ENCODE measurements at regions not wholly inside any gene's neighbourhood (a gene's known extent, or its start where the extent isn't known, plus 50 kb on each side); places are given as distances from the start of the nearest gene placed in this dataset.

GRCh38 chr6:91539456-91539855, 952.6 kb upstream of the MAP3K7 start:
- Histone ChIP-seq H3K4me1 (ENCODE audit: control insufficient read depth, insufficient read depth, low read length) (no peaks in the 10 kb centered on the region), H3K9ac (ENCODE audit: low read depth, low read length) (no peak overlapping the region), H3K27me3 (ENCODE audit: control insufficient read depth, insufficient read depth, low read length) (no peaks in the 10 kb centered on the region), H3K27ac (ENCODE audit: low read depth, low read length) (no peak overlapping the region), H3K9me3 (ENCODE audit: control insufficient read depth, insufficient read depth, low read length) (peaks cover 3% of the 10 kb centered on the region; the same call in 1 of the 2 replicates), H3K36me3 (ENCODE audit: control insufficient read depth, insufficient read depth, low read length) (no peaks in the 10 kb centered on the region), H3K4me3 (ENCODE audit: low read depth, low read length) (no peak overlapping the region)

- Histone ChIP-seq H3K9ac (ENCODE audit: low read depth, low read length) (no peak overlapping the region), H3K27me3 (ENCODE audit: control insufficient read depth, insufficient read depth, low read length) (no peaks in the 10 kb centered on the region), H3K27ac (ENCODE audit: low read depth, low read length) (no peak overlapping the region), H3K9me3 (ENCODE audit: control insufficient read depth, insufficient read depth, low read length) (peaks cover 3% of the 10 kb centered on the region; the same call in 1 of the 2 replicates), H3K4me1 (ENCODE audit: control insufficient read depth, insufficient read depth, low read length) (no peaks in the 10 kb centered on the region), H3K36me3 (ENCODE audit: control insufficient read depth, insufficient read depth, low read length) (no peaks in the 10 kb centered on the region), H3K4me3 (ENCODE audit: low read depth, low read length) (no peak overlapping the region)
These were observed 951.8 kb upstream of the MAP3K7 start for GRCh38 chr6:91538622-91539021.

- Histone ChIP-seq H3K4me1 (ENCODE audit: control insufficient read depth, insufficient read depth, low read length) (no peaks in the 10 kb centered on the region), H3K4me3 (ENCODE audit: low read depth, low read length) (no peak overlapping the region), H3K36me3 (ENCODE audit: control insufficient read depth, insufficient read depth, low read length) (no peaks in the 10 kb centered on the region), H3K27me3 (ENCODE audit: control insufficient read depth, insufficient read depth, low read length) (no peaks in the 10 kb centered on the region), H3K27ac (ENCODE audit: low read depth, low read length) (no peak overlapping the region), H3K9me3 (ENCODE audit: control insufficient read depth, insufficient read depth, low read length) (peaks cover 3% of the 10 kb centered on the region; the same call in 1 of the 2 replicates), H3K9ac (ENCODE audit: low read depth, low read length) (no peak overlapping the region)
These were observed 947.7 kb upstream of the MAP3K7 start for GRCh38 chr6:91534614-91535013.

- Histone ChIP-seq H3K4me1 (ENCODE audit: control insufficient read depth, insufficient read depth, low read length) (no peaks in the 10 kb centered on the region), H3K36me3 (ENCODE audit: control insufficient read depth, insufficient read depth, low read length) (no peaks in the 10 kb centered on the region), H3K9ac (ENCODE audit: low read depth, low read length) (no peak overlapping the region), H3K27ac (ENCODE audit: low read depth, low read length) (no peak overlapping the region), H3K4me3 (ENCODE audit: low read depth, low read length) (no peak overlapping the region), H3K9me3 (ENCODE audit: control insufficient read depth, insufficient read depth, low read length) (no peaks in the 10 kb centered on the region), H3K27me3 (ENCODE audit: control insufficient read depth, insufficient read depth, low read length) (no peaks in the 10 kb centered on the region)
These were observed 936.6 kb upstream of the MAP3K7 start for GRCh38 chr6:91523511-91523910.

- H3K4me3 ChIP-seq (ENCODE audit: low read depth, low read length): no peak overlapping the region
- H3K9ac ChIP-seq (ENCODE audit: low read depth, low read length): no peak overlapping the region
- no peaks in the 10 kb centered on the region for H3K9me3 ChIP-seq (ENCODE audit: control insufficient read depth, insufficient read depth, low read length)
- H3K36me3 ChIP-seq (ENCODE audit: control insufficient read depth, insufficient read depth, low read length): no peaks in the 10 kb centered on the region
- H3K27ac ChIP-seq (ENCODE audit: low read depth, low read length): no peak overlapping the region
- H3K4me1 ChIP-seq (ENCODE audit: control insufficient read depth, insufficient read depth, low read length): no peaks in the 10 kb centered on the region
- H3K27me3 ChIP-seq (ENCODE audit: control insufficient read depth, insufficient read depth, low read length): no peaks in the 10 kb centered on the region
These were observed 935.1 kb upstream of the MAP3K7 start for GRCh38 chr6:91521999-91522398.

- H3K4me3 ChIP-seq (ENCODE audit: low read depth, low read length): no peak overlapping the region
- H3K36me3 ChIP-seq (ENCODE audit: control insufficient read depth, insufficient read depth, low read length): no peaks in the 10 kb centered on the region
- no peak overlapping the region for H3K27ac ChIP-seq (ENCODE audit: low read depth, low read length)
- no peaks in the 10 kb centered on the region for H3K9me3 ChIP-seq (ENCODE audit: control insufficient read depth, insufficient read depth, low read length)
- H3K9ac ChIP-seq (ENCODE audit: low read depth, low read length): no peak overlapping the region
- no peaks in the 10 kb centered on the region for H3K4me1 ChIP-seq (ENCODE audit: control insufficient read depth, insufficient read depth, low read length)
- H3K27me3 ChIP-seq (ENCODE audit: control insufficient read depth, insufficient read depth, low read length): no peaks in the 10 kb centered on the region
These were observed 922.8 kb upstream of the MAP3K7 start for GRCh38 chr6:91509711-91510110.

GRCh38 chr6:91509039-91509438, 922.2 kb upstream of the MAP3K7 start:
- Histone ChIP-seq H3K27me3 (ENCODE audit: control insufficient read depth, insufficient read depth, low read length) (no peaks in the 10 kb centered on the region), H3K27ac (ENCODE audit: low read depth, low read length) (no peak overlapping the region), H3K9ac (ENCODE audit: low read depth, low read length) (no peak overlapping the region)

GRCh38 chr6:91506509-91506908, 919.6 kb upstream of the MAP3K7 start:
- Histone ChIP-seq H3K27ac (ENCODE audit: low read depth, low read length) (no peak overlapping the region), H3K36me3 (ENCODE audit: control insufficient read depth, insufficient read depth, low read length) (no peaks in the 10 kb centered on the region), H3K4me1 (ENCODE audit: control insufficient read depth, insufficient read depth, low read length) (no peaks in the 10 kb centered on the region), H3K27me3 (ENCODE audit: control insufficient read depth, insufficient read depth, low read length) (no peaks in the 10 kb centered on the region), H3K4me3 (ENCODE audit: low read depth, low read length) (no peak overlapping the region), H3K9me3 (ENCODE audit: control insufficient read depth, insufficient read depth, low read length) (no peaks in the 10 kb centered on the region), H3K9ac (ENCODE audit: low read depth, low read length) (no peak overlapping the region)

More at GRCh38 chr6:91509039-91509438, 922.2 kb upstream of the MAP3K7 start:
- no peaks in the 10 kb centered on the region for H3K9me3 ChIP-seq (ENCODE audit: control insufficient read depth, insufficient read depth, low read length)
- H3K36me3 ChIP-seq (ENCODE audit: control insufficient read depth, insufficient read depth, low read length): no peaks in the 10 kb centered on the region
- no peaks in the 10 kb centered on the region for H3K4me1 ChIP-seq (ENCODE audit: control insufficient read depth, insufficient read depth, low read length)
- no peak overlapping the region for H3K4me3 ChIP-seq (ENCODE audit: low read depth, low read length)

GRCh38 chr6:91505199-91505598, 918.3 kb upstream of the MAP3K7 start:
- Histone ChIP-seq H3K4me3 (ENCODE audit: low read depth, low read length) (no peak overlapping the region), H3K36me3 (ENCODE audit: control insufficient read depth, insufficient read depth, low read length) (no peaks in the 10 kb centered on the region), H3K27ac (ENCODE audit: low read depth, low read length) (no peak overlapping the region), H3K9me3 (ENCODE audit: control insufficient read depth, insufficient read depth, low read length) (no peaks in the 10 kb centered on the region), H3K4me1 (ENCODE audit: control insufficient read depth, insufficient read depth, low read length) (no peaks in the 10 kb centered on the region), H3K27me3 (ENCODE audit: control insufficient read depth, insufficient read depth, low read length) (no peaks in the 10 kb centered on the region), H3K9ac (ENCODE audit: low read depth, low read length) (no peak overlapping the region)

GRCh38 chr6:91501930-91502329, 915.1 kb upstream of the MAP3K7 start:
- Histone ChIP-seq H3K27ac (ENCODE audit: low read depth, low read length) (no peak overlapping the region), H3K27me3 (ENCODE audit: control insufficient read depth, insufficient read depth, low read length) (no peaks in the 10 kb centered on the region), H3K36me3 (ENCODE audit: control insufficient read depth, insufficient read depth, low read length) (no peaks in the 10 kb centered on the region), H3K9me3 (ENCODE audit: control insufficient read depth, insufficient read depth, low read length) (no peaks in the 10 kb centered on the region), H3K9ac (ENCODE audit: low read depth, low read length) (no peak overlapping the region), H3K4me3 (ENCODE audit: low read depth, low read length) (no peak overlapping the region), H3K4me1 (ENCODE audit: control insufficient read depth, insufficient read depth, low read length) (no peaks in the 10 kb centered on the region)

- Histone ChIP-seq H3K9me3 (ENCODE audit: control insufficient read depth, insufficient read depth, low read length) (no peaks in the 10 kb centered on the region), H3K27ac (ENCODE audit: low read depth, low read length) (no peak overlapping the region), H3K9ac (ENCODE audit: low read depth, low read length) (no peak overlapping the region), H3K4me1 (ENCODE audit: control insufficient read depth, insufficient read depth, low read length) (no peaks in the 10 kb centered on the region), H3K4me3 (ENCODE audit: low read depth, low read length) (no peak overlapping the region), H3K27me3 (ENCODE audit: control insufficient read depth, insufficient read depth, low read length) (no peaks in the 10 kb centered on the region), H3K36me3 (ENCODE audit: control insufficient read depth, insufficient read depth, low read length) (no peaks in the 10 kb centered on the region)
These were observed 913.9 kb upstream of the MAP3K7 start for GRCh38 chr6:91500689-91501303.

All from HUES48 (cell line).